ENCODE measurements at regions not wholly inside any gene's neighbourhood (a gene's known extent, or its start where the extent isn't known, plus 50 kb on each side); places are given as distances from the start of the nearest gene placed in this dataset.

GRCh38 chr11:36757075-36757474 is 159.0 kb upstream of the RAG2 start:
- TF ChIP-seq CTCF (IDR thresholded peaks at IDR 0.05; ENCODE audit: low read depth, low read length) = no peak
- no peak overlapping the region for H3K4me3 ChIP-seq (ENCODE audit: low read depth, low read length)

GRCh38 chr11:36753960-36754359 is 155.9 kb upstream of the RAG2 start:
- no peak overlapping the region for H3K4me3 ChIP-seq (ENCODE audit: low read depth, low read length)
- no peak for TF ChIP-seq CTCF (IDR thresholded peaks at IDR 0.05; ENCODE audit: low read depth, low read length)

GRCh38 chr11:36751996-36752395 is 154.0 kb upstream of the RAG2 start:
- no peak overlapping the region for H3K4me3 ChIP-seq (ENCODE audit: low read depth, low read length)
- TF ChIP-seq CTCF (IDR thresholded peaks at IDR 0.05; ENCODE audit: low read depth, low read length) = no peak

- TF ChIP-seq CTCF (IDR thresholded peaks at IDR 0.05; ENCODE audit: low read depth, low read length) = no peak
These were observed 153.3 kb upstream of the RAG2 start for GRCh38 chr11:36751335-36751781.

GRCh38 chr11:36750349-36750748 is 152.3 kb upstream of the RAG2 start:
- H3K4me3 ChIP-seq (ENCODE audit: low read depth, low read length) = no peak overlapping the region
- no peak for TF ChIP-seq CTCF (IDR thresholded peaks at IDR 0.05; ENCODE audit: low read depth, low read length)

More at GRCh38 chr11:36751335-36751781, 153.3 kb upstream of the RAG2 start:
- no peak overlapping the region for H3K4me3 ChIP-seq (ENCODE audit: low read depth, low read length)

GRCh38 chr11:36748836-36749235 is 150.8 kb upstream of the RAG2 start:
- no peak overlapping the region for H3K4me3 ChIP-seq (ENCODE audit: low read depth, low read length)
- TF ChIP-seq CTCF (IDR thresholded peaks at IDR 0.05; ENCODE audit: low read depth, low read length) = no peak

GRCh38 chr11:36746886-36747710 is 149.1 kb upstream of the RAG2 start:
- TF ChIP-seq CTCF (IDR thresholded peaks at IDR 0.05; ENCODE audit: low read depth, low read length) = peak; percentile 99
- no peak overlapping the region for H3K4me3 ChIP-seq (ENCODE audit: low read depth, low read length)

Data from WI38 (cell line).